Skeletal muscle satellite cell (primary cell): ENCODE measurements at regions not wholly inside any gene's neighbourhood (a gene's known extent, or its start where the extent isn't known, plus 50 kb on each side); places are given as distances from the start of the nearest gene placed in this dataset.

Experiments used
- H3K27me3 ChIP-seq: 2 replicates; pipeline ENCODE4 v1.7.0; 2013; ENCODE audit warnings: low read length; ENCODE audit not compliant: control insufficient read depth, insufficient read depth
- H3K36me3 ChIP-seq: 2 replicates; pipeline ENCODE4 v1.7.0; 2013; ENCODE audit warnings: mild to moderate bottlenecking, control low read depth, low read length; ENCODE audit not compliant: insufficient read depth
- H3K4me1 ChIP-seq: 2 replicates; pipeline ENCODE4 v1.7.0; 2013; ENCODE audit warnings: low read length; ENCODE audit not compliant: control insufficient read depth, insufficient read depth
- H3K4me2 ChIP-seq: 2 replicates; pipeline ENCODE4 v1.7.0; 2013; ENCODE audit warnings: mild to moderate bottlenecking, low read length
- H3K4me3 ChIP-seq: 2 replicates; pipeline ENCODE4 v1.7.0; 2013; ENCODE audit warnings: low read length
- H3K9ac ChIP-seq: 2 replicates; pipeline ENCODE4 v1.7.0; 2013; ENCODE audit warnings: mild to moderate bottlenecking, low read depth, low read length, moderate library complexity
- H3K9me3 ChIP-seq: replicated peaks from 2 replicates; pipeline ENCODE4 v1.7.0; 2013; ENCODE audit warnings: mild to moderate bottlenecking, control low read depth, low read length

DNA sequence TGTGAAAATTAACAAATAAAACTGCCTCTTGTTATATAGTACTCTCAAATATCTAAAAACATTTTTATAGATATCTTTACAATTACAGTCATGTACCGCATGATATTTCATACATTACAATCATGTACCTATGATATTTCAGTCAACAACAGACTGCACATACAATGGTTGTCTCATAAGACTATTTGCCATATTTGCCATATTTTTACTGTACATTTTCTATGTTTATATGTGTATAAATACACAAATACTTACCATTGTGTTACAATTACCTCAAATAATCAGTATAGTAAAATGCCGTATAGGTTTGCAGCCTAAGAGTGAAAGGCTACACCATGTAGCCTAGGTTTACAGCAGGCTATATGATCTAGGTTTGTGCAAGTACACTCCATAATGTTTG is 336.0 kb upstream of the PCDH15 start:
- no peak overlapping the region for H3K4me3 ChIP-seq
- no peaks in the 10 kb centered on the region for H3K27me3 ChIP-seq
- H3K36me3 ChIP-seq = no peaks in the 10 kb centered on the region
- H3K9me3 ChIP-seq = no peaks in the 10 kb centered on the region
- no peaks in the 10 kb centered on the region for H3K4me1 ChIP-seq
- no peak overlapping the region for H3K9ac ChIP-seq
- H3K4me2 ChIP-seq = no peak overlapping the region

DNA sequence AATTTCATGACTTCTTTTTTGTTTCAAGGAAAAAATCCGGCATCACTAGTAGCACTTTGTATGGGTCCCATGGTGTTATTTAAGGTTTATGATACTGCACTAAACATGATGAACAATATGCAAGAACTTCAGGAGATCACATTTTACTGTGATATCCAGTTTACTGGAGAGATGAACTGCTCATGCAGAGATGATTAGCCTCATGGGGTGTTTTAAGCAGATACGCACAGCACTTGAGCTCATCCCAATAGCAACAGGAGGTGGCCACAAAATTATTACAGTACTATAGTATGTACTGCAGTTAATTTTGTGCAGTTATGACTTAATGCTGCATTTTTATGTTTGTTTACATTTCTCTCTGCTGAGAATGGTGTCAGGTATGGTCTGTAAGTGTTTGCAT is 303.7 kb upstream of the PCDH15 start:
- Histone ChIP-seq H3K4me1 (no peaks in the 10 kb centered on the region), H3K36me3 (no peaks in the 10 kb centered on the region), H3K4me2 (no peak overlapping the region), H3K9ac (no peak overlapping the region), H3K4me3 (no peak overlapping the region), H3K9me3 (no peaks in the 10 kb centered on the region), H3K27me3 (no peaks in the 10 kb centered on the region)

DNA sequence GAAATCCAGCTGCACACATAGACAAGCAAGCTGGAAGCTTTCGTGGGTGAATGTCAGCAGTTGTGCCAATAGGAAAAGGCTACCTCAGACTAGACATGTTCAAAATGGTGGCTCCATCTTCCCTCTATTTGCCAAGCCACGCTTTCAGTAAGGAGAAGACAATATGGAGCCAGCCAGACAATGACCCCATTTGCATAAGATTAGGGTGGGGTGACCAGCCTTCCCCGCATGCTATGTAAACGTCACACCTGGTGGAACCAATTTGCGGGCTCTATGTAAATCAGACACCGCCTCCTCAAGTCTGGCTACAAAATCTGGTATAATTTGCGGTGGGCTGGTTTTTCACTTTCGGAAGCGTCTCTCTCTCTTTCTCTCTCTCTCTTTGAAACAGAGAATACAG is 297.4 kb upstream of the PCDH15 start:
- Histone ChIP-seq H3K36me3 (no peaks in the 10 kb centered on the region), H3K4me3 (no peak overlapping the region), H3K9ac (no peak overlapping the region), H3K27me3 (no peaks in the 10 kb centered on the region), H3K4me1 (no peaks in the 10 kb centered on the region), H3K4me2 (no peak overlapping the region), H3K9me3 (no peaks in the 10 kb centered on the region)

DNA sequence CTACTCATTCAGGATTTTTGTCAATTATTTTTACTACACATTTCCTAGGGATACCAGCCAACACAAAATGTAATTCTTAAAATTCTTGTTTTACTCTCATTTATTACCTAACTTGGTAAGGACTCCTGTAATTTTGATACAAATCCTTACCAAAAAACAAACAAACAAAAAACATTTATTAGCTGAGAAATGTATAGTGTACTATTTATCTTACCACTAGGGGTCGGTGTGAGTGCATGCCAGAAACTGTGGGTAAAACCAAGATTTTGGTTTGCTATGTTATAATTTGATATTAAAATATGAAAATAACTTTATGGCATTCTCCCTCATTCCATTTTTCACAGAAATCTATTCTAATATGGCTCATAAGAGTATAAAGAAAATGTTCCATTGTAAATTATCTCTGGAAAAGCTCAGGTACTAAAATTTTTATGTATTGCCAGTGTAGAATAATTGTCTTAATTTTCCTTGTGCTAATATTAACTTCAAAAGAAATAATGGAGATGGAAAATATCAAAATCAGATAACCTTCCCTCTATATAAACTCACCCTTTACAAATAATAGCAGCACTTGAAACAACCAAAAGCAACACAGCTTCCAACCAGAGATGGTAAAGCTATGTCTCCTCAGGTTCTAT is 290.8 kb upstream of the PCDH15 start:
- no peak overlapping the region for H3K4me3 ChIP-seq
- H3K36me3 ChIP-seq = no peaks in the 10 kb centered on the region
- H3K4me1 ChIP-seq = no peaks in the 10 kb centered on the region
- H3K27me3 ChIP-seq = no peaks in the 10 kb centered on the region
- no peaks in the 10 kb centered on the region for H3K9me3 ChIP-seq
- H3K4me2 ChIP-seq = no peak overlapping the region
- H3K9ac ChIP-seq = no peak overlapping the region

DNA sequence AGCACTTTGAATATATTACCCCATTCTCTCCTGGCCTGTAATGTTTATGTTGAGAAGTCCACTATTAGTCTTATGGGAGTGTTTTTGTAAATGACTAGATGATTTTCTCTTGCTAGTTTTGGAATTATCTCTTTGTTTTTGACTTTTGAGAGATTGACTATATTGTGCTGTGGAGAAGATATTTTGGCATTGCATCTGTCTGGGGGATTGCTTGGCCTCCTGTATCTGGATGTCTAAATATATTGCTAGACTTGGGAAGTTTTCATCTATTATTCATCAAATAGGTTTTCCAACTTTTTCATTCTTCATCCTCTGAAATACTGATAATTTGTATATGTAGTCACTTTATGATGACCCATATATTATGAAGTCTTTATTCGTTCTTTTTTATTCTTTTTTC is 277.1 kb upstream of the PCDH15 start:
- Histone ChIP-seq H3K4me1 (no peaks in the 10 kb centered on the region), H3K36me3 (no peaks in the 10 kb centered on the region), H3K9me3 (no peaks in the 10 kb centered on the region), H3K4me2 (no peak overlapping the region), H3K4me3 (no peak overlapping the region), H3K27me3 (no peaks in the 10 kb centered on the region), H3K9ac (no peak overlapping the region)

DNA sequence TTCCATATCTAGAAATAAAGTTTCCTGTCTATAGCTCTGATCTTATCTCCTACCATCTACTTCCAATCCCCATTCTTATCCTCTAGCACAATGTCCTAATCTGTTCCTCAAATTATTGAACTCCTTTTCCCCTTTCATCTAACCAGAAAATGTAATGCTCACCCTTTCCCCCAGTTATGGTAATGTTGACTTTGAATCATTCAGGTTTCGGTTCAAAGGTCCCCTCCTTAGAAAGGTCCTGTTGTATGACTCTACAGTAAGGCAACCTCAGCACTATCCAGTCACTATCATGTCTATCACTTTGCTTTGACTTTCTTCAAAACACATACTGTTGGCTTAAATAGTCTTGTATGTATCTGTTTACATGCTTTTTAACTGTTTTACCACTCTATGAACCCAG is 264.2 kb upstream of the PCDH15 start:
- no peak overlapping the region for H3K4me2 ChIP-seq
- no peaks in the 10 kb centered on the region for H3K9me3 ChIP-seq
- no peak overlapping the region for H3K9ac ChIP-seq
- H3K36me3 ChIP-seq = no peaks in the 10 kb centered on the region
- H3K4me3 ChIP-seq = no peak overlapping the region
- H3K27me3 ChIP-seq = no peaks in the 10 kb centered on the region
- no peaks in the 10 kb centered on the region for H3K4me1 ChIP-seq

DNA sequence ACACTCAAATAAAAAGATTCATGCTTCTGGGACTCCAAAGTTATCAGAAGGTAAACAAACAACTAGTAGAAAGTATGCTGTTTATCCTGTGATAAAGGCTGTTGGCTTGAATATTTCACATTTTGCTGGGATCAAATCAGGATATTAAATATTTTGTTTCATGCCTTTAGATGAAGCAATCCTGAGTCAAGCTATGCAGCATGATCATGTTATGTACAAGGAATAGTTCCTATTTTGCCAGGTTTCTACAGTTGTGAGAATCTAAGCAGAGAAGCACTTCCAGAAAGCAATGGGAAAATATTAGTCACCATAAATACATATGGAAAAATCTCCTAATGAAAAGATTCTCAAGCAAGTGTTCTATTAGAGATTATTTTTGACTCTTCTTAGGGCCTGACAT is 262.8 kb upstream of the PCDH15 start:
- Histone ChIP-seq H3K9me3 (no peaks in the 10 kb centered on the region), H3K27me3 (no peaks in the 10 kb centered on the region), H3K36me3 (no peaks in the 10 kb centered on the region), H3K4me1 (no peaks in the 10 kb centered on the region), H3K4me3 (no peak overlapping the region), H3K4me2 (no peak overlapping the region), H3K9ac (no peak overlapping the region)

DNA sequence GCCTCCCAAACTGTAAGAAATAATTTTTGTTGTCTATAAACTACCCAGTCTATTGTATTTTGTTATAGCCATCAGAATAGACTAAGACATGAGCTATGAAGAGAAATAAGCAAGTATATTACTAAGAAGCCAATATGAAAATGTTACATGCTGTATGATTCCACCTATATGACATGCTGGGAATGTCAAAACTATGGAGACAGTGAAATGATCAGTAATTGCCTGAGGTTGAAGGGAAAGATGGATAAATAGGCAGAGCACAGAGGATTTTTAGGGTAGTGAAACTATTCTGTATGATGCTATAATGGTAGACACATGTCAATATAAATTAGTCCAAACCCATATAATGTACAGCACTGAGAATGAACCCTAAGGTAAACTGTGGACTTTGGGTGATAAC is 261.3 kb upstream of the PCDH15 start:
- Histone ChIP-seq H3K9me3 (no peaks in the 10 kb centered on the region), H3K36me3 (no peaks in the 10 kb centered on the region), H3K4me3 (no peak overlapping the region), H3K9ac (no peak overlapping the region), H3K27me3 (no peaks in the 10 kb centered on the region), H3K4me2 (no peak overlapping the region), H3K4me1 (no peaks in the 10 kb centered on the region)

DNA sequence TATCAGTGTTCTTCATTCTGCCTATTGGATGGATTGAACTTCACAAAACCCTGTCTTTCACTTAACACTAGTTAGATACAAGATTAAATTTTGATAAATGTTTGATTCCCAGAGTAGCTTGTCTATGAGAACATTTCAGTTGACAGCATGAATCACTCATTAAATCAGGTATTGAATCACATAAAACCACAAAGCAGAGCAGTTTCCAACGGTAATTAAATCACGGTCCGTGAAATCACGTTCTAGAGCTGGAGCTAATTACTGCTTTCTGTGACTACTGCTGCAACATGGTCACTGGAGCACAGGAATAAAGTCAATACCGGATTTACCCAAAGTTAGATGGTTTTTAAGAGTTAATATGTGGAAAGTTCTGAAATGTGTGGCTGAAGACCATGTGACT is 257.8 kb upstream of the PCDH15 start:
- Histone ChIP-seq H3K4me3 (no peak overlapping the region), H3K4me2 (no peak overlapping the region), H3K9me3 (no peaks in the 10 kb centered on the region), H3K9ac (no peak overlapping the region), H3K27me3 (no peaks in the 10 kb centered on the region), H3K4me1 (no peaks in the 10 kb centered on the region), H3K36me3 (no peaks in the 10 kb centered on the region)

DNA sequence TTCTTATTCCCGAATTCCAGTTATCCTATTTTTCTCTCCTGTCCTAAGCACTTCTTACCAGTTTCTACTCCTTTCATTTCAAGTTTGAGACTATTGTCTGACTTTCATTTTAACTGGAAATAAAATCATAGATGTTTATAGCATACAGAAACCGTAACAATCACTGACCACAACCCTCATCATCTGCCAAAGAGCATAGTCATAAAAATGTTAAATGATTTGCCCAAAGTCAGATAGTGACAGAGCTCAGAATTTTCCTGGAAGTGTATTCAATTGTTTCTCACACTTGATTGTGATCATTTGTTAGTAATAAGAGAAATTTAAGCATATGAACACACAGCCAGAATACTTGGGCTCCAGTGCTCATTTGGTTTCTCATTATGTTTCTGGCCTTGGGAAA is 250.5 kb upstream of the PCDH15 start:
- Histone ChIP-seq H3K27me3 (no peaks in the 10 kb centered on the region), H3K4me3 (no peak overlapping the region), H3K4me1 (no peaks in the 10 kb centered on the region), H3K4me2 (no peak overlapping the region), H3K9me3 (no peaks in the 10 kb centered on the region), H3K36me3 (no peaks in the 10 kb centered on the region), H3K9ac (no peak overlapping the region)

DNA sequence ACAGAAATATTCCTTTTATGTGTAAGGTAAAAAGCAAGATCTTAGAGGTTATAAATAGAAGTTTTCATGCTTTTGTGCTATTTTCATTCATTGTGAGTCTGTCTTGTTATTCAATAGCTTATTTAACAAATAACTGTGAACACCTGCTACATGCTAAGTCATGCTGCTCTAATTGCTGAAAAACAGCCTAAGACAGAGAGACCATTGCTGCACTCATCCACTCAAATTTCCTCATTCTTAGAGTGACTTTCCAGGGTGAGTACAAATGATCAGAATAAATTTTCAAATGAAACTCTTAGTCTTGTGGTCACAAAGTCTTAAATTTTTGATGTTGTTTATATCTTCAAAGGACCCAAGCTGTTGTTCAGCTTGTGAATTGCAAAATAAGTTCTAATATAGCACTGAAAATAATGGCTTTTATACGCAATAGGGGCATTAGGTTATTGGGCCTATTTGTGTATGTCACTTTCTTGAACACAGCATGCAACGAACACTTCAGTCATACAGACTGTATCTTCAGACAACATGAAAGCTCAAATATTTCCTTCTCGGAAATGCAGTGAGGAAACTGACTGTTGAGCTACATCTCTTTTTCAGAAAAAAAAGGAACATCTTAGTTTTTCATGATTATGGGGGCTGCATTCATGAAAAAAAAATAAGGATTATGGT is 247.9 kb upstream of the PCDH15 start:
- H3K36me3 ChIP-seq = no peaks in the 10 kb centered on the region
- H3K27me3 ChIP-seq = no peaks in the 10 kb centered on the region
- no peak overlapping the region for H3K4me3 ChIP-seq
- no peaks in the 10 kb centered on the region for H3K9me3 ChIP-seq
- no peaks in the 10 kb centered on the region for H3K4me1 ChIP-seq
- H3K9ac ChIP-seq = no peak overlapping the region
- H3K4me2 ChIP-seq = no peak overlapping the region

DNA sequence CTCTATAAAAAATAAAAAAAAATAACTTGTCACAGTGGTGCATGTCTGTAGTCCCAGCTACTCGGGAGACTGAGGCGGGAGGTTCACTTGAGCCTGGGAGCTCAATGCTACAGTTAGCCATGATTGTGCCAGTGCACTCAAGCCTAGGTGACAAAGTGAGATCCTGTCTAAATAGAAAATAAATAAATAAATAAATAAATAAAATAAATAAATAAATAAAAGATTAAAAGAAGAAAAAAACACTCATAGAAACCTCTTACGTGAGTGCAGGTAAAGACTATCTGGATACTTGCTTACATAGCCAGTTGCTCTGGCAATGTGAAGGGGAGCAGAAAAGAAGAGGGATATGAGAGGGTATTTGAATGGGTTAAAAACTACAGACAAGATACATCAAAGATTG is 242.5 kb upstream of the PCDH15 start:
- H3K36me3 ChIP-seq = no peaks in the 10 kb centered on the region
- H3K27me3 ChIP-seq = no peaks in the 10 kb centered on the region
- no peak overlapping the region for H3K4me3 ChIP-seq
- H3K4me1 ChIP-seq = no peaks in the 10 kb centered on the region
- H3K4me2 ChIP-seq = no peak overlapping the region
- no peak overlapping the region for H3K9ac ChIP-seq
- H3K9me3 ChIP-seq = no peaks in the 10 kb centered on the region
